G401.6 (cell line): ENCODE measurements at regions not wholly inside any gene's neighbourhood (a gene's known extent, or its start where the extent isn't known, plus 50 kb on each side); places are given as distances from the start of the nearest gene placed in this dataset.
"Not testable (repeated sequence)": the region's sequence is repeated elsewhere in the genome, so short reads cannot be mapped to it uniquely, and the experiment has no call there.

Experiments
- FAIRE-seq: peaks from 2 replicates; lab custom pipeline; 2012; peaks lifted over from hg19 to GRCh38; lab: Jason Lieb, UNC

GRCh38 chr1:55916907-55917306 is 662.5 kb downstream of the PLPP3 start:
- no peak for FAIRE-seq

DNA sequence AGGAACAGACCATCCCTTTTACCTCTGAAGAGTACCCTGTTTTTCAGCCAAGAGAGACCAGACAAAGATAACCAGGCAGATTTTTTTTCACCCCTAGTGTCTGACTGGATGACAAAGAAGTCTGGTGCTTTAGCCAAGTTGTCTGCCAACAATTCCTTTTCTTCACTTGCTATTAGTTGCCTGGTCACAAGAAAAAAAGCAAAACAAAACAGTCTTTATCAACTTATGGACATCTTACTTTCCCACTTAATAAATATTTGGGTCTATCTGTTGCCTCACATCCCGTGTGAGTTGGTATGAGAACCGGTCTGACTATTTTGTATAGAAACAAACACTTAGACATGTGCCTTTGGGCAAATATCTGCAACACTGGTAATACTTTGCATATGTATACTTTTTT is 662.9 kb downstream of the PLPP3 start:
- FAIRE-seq, result no peak

- no peak for FAIRE-seq
These were observed 665.8 kb downstream of the PLPP3 start for GRCh38 chr1:55913565-55913964.

DNA sequence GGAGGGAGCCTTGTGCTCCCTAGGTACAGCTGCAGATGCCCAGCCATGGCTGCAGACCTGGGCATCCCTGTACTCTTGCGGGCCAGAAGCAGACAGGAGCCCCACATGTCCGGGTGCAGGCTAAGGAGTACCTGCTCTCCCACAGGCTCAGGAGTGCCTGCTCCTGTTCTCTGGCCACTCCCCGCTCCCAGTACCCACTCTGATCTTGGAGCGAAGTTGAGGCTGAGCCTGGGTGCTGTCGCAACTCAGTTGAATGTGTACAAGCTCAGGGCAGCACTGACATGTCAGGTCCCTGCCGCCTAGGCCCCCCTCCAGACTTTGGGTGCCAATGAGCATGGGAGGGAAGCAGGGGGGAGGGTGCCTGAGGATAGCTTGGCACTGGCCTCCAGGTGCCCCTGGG is 666.9 kb downstream of the PLPP3 start:
- no peak for FAIRE-seq

DNA sequence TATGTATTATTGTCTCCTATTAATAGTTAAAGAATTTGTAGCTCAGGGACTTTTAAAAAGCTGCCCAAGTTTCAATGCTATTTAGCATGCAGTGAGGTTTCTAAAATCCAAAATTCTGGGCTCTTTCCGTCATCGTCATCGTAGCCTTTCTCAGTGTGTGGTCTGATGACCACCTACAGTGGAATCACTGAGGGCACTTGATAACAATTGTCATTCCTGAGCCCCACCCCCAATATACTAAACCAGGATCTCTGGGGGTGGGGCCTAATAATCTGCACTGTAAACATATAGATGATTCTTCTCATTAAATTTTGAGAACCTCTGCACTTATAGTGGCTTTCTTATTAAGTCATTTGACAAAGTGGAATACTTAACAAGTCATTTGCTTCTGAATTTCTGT is 674.8 kb downstream of the PLPP3 start:
- no peak for FAIRE-seq

DNA sequence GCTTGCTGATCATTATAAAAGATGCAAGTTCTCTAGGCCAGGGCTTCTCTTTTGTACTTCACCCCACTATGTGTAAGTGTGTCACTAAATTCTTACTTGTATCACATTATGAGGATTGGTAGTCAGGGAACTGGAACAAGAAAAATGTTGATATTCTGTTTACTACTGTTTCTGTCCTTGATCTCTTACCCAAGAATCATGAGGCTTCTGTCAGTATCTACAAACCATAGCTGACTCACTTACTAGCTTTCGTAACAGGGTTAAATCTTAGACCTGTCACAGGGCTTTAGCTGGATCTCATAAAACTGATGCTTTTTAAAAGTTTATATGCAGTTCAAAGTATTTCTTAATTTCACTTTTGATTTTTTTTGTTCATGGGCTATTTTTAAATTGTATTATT is 681.2 kb downstream of the PLPP3 start:
- no peak for FAIRE-seq

- peak; percentile 73 for FAIRE-seq
These were observed 681.0 kb upstream of the USP24 start for GRCh38 chr1:55896210-55896609.

- FAIRE-seq, result no peak
These were observed 679.4 kb upstream of the USP24 start for GRCh38 chr1:55894521-55894920.

DNA sequence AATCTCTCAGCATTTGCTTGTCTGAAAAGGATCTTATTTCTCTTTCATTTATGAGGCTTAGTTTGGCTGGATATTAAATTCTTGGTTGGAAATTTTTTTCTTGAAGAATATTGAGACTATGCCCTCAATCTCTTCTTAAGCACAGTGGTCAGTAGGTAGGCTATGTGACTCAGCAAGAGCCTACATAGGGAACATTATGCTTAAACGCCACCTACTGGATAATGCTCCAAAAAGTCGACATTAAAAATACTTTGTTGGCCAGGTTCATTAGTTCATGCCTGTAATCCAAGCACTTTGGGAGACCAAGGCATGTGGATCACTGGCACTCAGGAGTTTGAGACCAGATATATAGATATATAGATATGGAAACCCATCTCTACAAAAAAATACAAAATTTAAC is 678.0 kb upstream of the USP24 start:
- peak; percentile 44 for FAIRE-seq

- no peak for FAIRE-seq
These were observed 673.6 kb upstream of the USP24 start for GRCh38 chr1:55888685-55889317.

GRCh38 chr1:55886856-55887712 is 671.9 kb upstream of the USP24 start:
- FAIRE-seq, result no peak

GRCh38 chr1:55885619-55886018 is 670.5 kb upstream of the USP24 start:
- no peak for FAIRE-seq

GRCh38 chr1:55882931-55883330 is 667.8 kb upstream of the USP24 start:
- no peak for FAIRE-seq

DNA sequence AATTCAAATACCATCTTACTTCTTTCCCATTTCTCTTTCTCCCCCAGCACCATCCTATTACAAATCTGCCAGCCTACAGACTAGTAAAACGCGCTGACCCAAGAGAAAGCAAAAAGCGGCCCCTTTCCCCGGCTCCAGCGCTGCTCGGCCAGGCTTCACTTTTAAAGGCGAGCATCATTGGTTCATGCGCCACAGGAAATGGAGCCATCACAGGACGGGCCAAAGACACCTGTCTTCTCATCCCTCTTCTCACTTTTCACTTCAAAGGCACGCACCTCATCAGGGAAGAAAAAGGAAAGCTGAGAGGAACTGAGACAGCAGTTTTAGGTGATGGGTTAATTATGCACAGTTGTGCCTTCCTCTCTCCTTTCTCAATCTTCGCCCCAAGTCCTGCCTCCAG is 664.2 kb upstream of the USP24 start:
- no peak for FAIRE-seq

GRCh38 chr1:55877437-55878232 is 662.5 kb upstream of the USP24 start:
- no peak for FAIRE-seq

DNA sequence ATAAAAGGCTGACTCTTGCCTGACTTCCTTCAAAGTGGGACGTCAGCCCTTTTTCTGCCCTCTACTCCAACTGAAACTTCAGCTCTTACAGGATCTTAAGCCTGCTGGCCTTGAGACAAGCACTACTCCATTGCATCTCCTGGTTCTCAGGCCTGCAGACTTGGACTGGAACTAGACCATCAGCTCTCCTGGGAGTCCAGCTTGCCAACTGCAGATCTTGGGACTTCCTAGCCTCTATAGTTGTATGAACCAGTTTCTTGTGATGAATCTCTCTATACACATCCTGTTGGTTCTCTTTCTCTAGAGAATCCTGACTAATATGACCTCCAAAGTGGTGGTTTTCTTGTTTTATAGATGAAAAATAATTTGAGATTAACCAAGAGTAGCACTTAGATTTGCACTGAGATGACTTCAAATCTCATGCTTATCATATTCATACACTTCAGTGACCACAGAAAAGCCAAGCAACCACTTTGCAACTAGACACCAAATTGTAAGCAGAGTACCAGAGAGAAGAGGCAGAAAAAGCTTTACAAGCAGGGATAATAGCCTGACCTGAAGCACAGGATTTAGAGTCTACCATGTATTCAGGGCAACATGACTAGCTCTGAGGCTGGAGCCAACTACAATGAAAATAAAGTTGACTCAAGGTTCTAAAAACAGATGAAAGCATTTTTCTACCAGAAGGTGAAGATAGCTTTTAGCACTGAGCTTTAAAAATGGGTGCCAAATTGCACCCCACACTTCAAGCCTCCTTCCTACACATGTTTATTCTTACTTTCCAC is 661.3 kb upstream of the USP24 start:
- no peak for FAIRE-seq

DNA sequence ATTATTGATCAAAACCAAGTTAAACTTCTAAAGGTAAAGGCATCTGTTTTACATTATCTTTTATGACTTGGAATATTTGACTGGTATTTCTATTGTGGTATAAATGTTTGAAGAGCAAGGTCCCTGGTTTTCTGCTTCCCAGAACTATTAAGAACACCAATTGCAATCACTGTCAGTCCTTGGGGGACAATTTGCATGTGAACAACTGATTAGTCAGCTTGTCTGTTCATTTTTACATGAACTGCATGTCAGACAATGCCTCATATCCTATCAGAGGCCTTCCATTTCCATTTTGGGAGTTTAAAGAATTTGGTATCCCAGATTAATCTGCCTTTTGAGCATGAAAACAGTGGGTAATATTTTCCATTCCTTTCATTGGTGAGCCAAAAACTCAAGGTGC is 654.9 kb upstream of the USP24 start:
- FAIRE-seq, result no peak

DNA sequence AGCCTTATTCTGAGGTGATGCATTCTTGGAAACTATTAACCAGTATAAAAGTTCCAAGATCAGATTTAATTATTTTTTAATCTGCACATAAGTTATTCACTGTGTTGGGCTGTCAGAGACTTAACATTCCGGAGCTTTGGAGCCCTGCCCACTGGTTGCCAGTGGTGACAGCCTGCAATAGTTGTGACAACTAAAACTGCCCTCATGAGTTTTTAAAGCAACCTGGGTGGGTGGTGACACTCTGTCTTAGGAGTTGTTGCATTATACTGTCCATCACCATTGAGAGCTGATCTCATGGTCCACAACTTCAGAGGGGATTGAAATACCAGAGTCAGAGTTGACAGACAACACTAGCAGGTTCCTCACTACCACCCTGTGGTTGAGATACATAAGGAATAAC is 653.9 kb upstream of the USP24 start:
- FAIRE-seq, result no peak

GRCh38 chr1:55868026-55868425 is 652.9 kb upstream of the USP24 start:
- FAIRE-seq, result no peak

DNA sequence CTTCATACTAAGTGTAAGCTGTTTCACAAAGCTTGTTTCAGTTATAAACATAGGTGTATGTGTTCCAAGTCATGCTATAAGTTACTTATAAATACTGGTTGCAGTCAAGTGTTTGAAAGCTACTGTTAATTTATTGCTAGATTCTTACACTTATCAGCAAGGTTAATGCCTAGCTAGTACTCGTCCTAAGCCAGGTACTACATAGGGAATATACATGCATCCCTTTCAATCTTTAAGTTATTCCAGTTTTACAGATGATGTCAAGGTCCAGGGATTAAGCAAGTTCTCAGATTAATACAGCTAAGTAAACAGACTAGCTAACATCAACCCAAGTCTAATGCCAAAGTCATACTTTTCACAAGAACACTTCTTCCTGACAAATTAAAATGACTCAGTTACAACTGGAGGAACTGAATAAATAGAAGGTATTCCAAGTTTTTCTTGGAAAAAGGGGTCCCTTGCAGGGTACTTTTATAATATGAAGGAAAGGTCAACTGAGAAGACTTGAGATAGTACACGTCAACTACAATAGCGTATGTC is 652.2 kb upstream of the USP24 start:
- no peak for FAIRE-seq

DNA sequence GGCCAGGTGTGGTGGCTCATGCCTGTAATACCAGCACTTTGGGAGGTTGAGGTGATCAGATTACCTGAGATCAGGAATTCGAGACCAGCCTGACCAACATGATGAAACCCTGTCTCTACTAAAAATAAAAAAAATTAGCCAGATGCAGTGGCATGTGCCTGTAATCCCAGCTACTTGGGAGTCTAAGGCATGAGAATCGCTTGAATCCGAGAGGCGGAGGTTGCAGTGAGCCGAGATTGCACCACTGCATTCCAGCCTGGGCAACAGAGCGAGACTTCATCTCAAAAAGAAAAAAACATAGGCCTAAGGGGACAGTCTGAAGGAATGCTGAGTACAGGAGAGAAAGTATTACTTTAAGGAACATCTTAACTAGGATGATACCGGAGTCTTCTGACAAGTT is 650.6 kb upstream of the USP24 start:
- not testable (repeated sequence) for FAIRE-seq

GRCh38 chr1:55864251-55864650 is 649.1 kb upstream of the USP24 start:
- no peak for FAIRE-seq
